ENCODE measurements at regions not wholly inside any gene's neighbourhood (a gene's known extent, or its start where the extent isn't known, plus 50 kb on each side); places are given as distances from the start of the nearest gene placed in this dataset.

DNA sequence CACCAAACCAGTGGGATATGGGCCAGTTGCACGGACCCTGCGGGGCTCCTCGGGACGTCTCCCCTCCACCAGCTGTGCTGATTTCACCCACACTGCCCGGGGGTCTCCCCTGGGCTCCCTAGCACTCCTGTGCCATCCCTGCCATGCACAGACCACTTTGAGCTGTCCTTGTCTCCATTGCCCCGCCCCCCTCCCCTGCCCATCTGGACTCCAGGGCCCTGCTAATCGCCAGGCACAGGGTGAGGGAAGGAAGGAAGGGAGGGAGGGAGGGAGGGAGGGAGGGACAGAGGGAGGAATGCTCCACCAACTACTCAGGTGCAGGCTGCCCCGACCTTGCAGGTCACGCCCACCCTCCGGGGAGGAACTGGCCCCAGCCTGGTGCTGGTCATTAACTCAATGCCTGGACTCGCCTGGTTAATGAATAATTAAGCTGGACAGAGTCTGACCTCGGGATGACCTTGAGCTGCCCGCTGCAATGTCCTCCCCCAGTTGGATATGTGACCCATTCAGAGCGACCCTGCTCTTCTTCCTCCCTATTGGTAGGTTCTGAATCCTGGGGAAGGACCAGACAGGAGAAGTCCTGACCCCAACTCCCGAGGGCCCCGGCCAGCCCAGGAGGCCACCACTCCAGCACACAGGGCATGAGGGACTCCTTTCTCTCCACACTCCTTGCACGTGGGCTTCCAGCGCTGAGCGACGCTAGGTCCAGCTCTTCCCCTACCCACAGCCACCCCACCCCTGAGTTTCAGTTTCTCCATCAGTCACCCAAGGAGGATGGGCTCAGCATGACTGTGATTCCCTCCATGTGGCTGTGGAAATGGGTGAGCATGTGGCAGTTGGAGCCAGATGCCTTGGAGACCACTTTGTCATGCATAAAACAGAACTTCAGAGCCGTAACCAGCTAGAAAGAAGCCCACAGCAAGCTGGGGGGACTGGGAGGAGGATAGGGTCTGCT is 62.1 kb downstream of the C9orf50 start:
- no peak for DNase-seq (ENCODE audit: low read depth, low spot score)
- no peaks in the 10 kb centered on the region for H3K9me3 ChIP-seq (replicated peaks; ENCODE audit: control insufficient read depth, insufficient read depth, low read length)
- H4K20me1 ChIP-seq (replicated peaks; ENCODE audit: control insufficient read depth, extremely low read depth, insufficient read depth, low read length), result no peaks in the 10 kb centered on the region
- TF ChIP-seq JUN (IDR thresholded peaks at IDR 0.05; ENCODE audit: borderline replicate concordance, insufficient read depth, insufficient read length, low read depth) (no peak), MYC (IDR thresholded peaks at IDR 0.05; ENCODE audit: low read depth, low read length) (no peak), POLR2A (IDR thresholded peaks at IDR 0.05; ENCODE audit: low read depth, low read length) (no peak), POLR2AphosphoS5 (IDR thresholded peaks at IDR 0.05; ENCODE audit: insufficient read depth, low read depth, low read length) (no peak), GATA2 (IDR thresholded peaks at IDR 0.05; ENCODE audit: insufficient read depth, insufficient read length, low read depth, low read length) (no peak), EZH2 (IDR thresholded peaks at IDR 0.05; ENCODE audit: borderline replicate concordance, low read depth, low read length, severe bottlenecking) (no peak), FOS (IDR thresholded peaks at IDR 0.05; ENCODE audit: borderline replicate concordance, insufficient read depth, low read length) (no peak)
- TF ChIP-seq, protein P1, sequence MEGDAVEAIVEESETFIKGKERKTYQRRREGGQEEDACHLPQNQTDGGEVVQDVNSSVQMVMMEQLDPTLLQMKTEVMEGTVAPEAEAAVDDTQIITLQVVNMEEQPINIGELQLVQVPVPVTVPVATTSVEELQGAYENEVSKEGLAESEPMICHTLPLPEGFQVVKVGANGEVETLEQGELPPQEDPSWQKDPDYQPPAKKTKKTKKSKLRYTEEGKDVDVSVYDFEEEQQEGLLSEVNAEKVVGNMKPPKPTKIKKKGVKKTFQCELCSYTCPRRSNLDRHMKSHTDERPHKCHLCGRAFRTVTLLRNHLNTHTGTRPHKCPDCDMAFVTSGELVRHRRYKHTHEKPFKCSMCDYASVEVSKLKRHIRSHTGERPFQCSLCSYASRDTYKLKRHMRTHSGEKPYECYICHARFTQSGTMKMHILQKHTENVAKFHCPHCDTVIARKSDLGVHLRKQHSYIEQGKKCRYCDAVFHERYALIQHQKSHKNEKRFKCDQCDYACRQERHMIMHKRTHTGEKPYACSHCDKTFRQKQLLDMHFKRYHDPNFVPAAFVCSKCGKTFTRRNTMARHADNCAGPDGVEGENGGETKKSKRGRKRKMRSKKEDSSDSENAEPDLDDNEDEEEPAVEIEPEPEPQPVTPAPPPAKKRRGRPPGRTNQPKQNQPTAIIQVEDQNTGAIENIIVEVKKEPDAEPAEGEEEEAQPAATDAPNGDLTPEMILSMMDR (IDR thresholded peaks at IDR 0.05; ENCODE audit: extremely low read depth in 1 of 2, insufficient read depth in 1 of 2, low read depth in 1 of 2, low read length in 2 of 2), result no peak
- TF ChIP-seq, protein P2, sequence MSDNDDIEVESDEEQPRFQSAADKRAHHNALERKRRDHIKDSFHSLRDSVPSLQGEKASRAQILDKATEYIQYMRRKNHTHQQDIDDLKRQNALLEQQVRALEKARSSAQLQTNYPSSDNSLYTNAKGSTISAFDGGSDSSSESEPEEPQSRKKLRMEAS (IDR thresholded peaks at IDR 0.05; ENCODE audit: insufficient read depth, insufficient read length), result no peak
- H3K4me2 ChIP-seq (ENCODE audit: insufficient read depth, low read length), result no peak overlapping the region
- H3K27me3 ChIP-seq (ENCODE audit: control insufficient read depth in 2 of 2, insufficient read depth in 2 of 2, low read length in 2 of 2), result no peaks in the 10 kb centered on the region
- no peaks in the 10 kb centered on the region for H3K4me1 ChIP-seq (ENCODE audit: control insufficient read depth, extremely low read depth, insufficient read depth, low read length)
- H3K9me1 ChIP-seq (replicated peaks; ENCODE audit: control insufficient read depth, extremely low read depth, insufficient read depth, low read length), result no peaks in the 10 kb centered on the region
- dilution Hi-C loops (cut with MboI; ENCODE audit: extremely low pct_ligation_motif_present, low sequenced_read_pairs) (no loop called here), intact Hi-C loops (cut with micrococcal nuclease) (no loop called here)
- BruUV-seq (replicated peaks), result no TSS peak
- POLR2A ChIA-PET, result no interaction called here
- no peaks in the 10 kb centered on the region for H3K79me2 ChIP-seq (ENCODE audit: control insufficient read depth, insufficient read depth, low read length)
- CTCF ChIA-PET, result interaction anchor here (1.5 kb wide), 1 partner anchor 11 kb away, joined by 4 read pairs; no protein-coding TSS in a partner anchor
- no peak overlapping the region for H2AFZ ChIP-seq (ENCODE audit: low read depth, low read length)
- H3K4me3 ChIP-seq (replicated peaks in 1 of 3; ENCODE audit: insufficient read depth in 1 of 3, low read depth in 1 of 3, low read length in 3 of 3), result no peak overlapping the region
- no peak overlapping the region for H3K27ac ChIP-seq (ENCODE audit: insufficient read depth, low read depth, low read length)
- H3K36me3 ChIP-seq (ENCODE audit: control insufficient read depth in 2 of 2, extremely low read depth in 1 of 2, insufficient read depth in 2 of 2, low read length in 2 of 2), result no peaks in the 10 kb centered on the region
- H3K9ac ChIP-seq (replicated peaks; ENCODE audit: extremely low read depth, insufficient read depth, low read length), result no peak overlapping the region
- no peak for FAIRE-seq

Measured in endothelial cell of umbilical vein (primary cell).